ENCODE measurements at regions not wholly inside any gene's neighbourhood (a gene's known extent, or its start where the extent isn't known, plus 50 kb on each side); places are given as distances from the start of the nearest gene placed in this dataset.
"Not testable (repeated sequence)": the region's sequence is repeated elsewhere in the genome, so short reads cannot be mapped to it uniquely, and the experiment has no call there.

GRCh38 chr5:53406630-53407316 is 73.7 kb upstream of the FST start:
- Histone ChIP-seq H3K9me3 (no peaks in the 10 kb centered on the region), H3K36me3 (no peaks in the 10 kb centered on the region), H3K27ac (no peak overlapping the region), H3K4me1 (peaks cover 0 to 4% (median 0%) of the 10 kb centered on the region in 4 donors), H3K27me3 (no peaks in the 10 kb centered on the region), H3K4me3 (no peak overlapping the region)
- in situ Hi-C loops (cut with MboI; ENCODE audit: low pct_ligation_motif_present in 1 of 4, low pct_unique_long_range_greater_than_20kb in 1 of 4, low sequenced_read_pairs in 3 of 4) (no loop called here), intact Hi-C loops (cut with DNase I; ENCODE audit: low total_unique reads) (no loop called here)
- no peak for DNase-seq
- WGBS, 2 donors (ENCODE audit: low coverage in 1 of 2): 88 to 94% methylated on average over 4 of the region's 4 CpGs
- TF ChIP-seq EP300 (IDR thresholded peaks at IDR 0.05; ENCODE audit: low read depth) (no peak), POLR2A (IDR thresholded peaks at IDR 0.05) (no peak), POLR2AphosphoS5 (IDR thresholded peaks at IDR 0.05) (no peak)
- TF ChIP-seq, protein P1, sequence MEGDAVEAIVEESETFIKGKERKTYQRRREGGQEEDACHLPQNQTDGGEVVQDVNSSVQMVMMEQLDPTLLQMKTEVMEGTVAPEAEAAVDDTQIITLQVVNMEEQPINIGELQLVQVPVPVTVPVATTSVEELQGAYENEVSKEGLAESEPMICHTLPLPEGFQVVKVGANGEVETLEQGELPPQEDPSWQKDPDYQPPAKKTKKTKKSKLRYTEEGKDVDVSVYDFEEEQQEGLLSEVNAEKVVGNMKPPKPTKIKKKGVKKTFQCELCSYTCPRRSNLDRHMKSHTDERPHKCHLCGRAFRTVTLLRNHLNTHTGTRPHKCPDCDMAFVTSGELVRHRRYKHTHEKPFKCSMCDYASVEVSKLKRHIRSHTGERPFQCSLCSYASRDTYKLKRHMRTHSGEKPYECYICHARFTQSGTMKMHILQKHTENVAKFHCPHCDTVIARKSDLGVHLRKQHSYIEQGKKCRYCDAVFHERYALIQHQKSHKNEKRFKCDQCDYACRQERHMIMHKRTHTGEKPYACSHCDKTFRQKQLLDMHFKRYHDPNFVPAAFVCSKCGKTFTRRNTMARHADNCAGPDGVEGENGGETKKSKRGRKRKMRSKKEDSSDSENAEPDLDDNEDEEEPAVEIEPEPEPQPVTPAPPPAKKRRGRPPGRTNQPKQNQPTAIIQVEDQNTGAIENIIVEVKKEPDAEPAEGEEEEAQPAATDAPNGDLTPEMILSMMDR (IDR thresholded peaks at IDR 0.05): no peak

GRCh38 chr5:53407373-53407772 is 73.1 kb upstream of the FST start:
- intact Hi-C loops (cut with DNase I; ENCODE audit: low total_unique reads): no loop called here
- no peaks in the 10 kb centered on the region for H3K27me3 ChIP-seq

GRCh38 chr5:53411388-53411787 is 69.0 kb upstream of the FST start:
- Histone ChIP-seq H3K4me1 (peaks cover 0 to 4% (median 0%) of the 10 kb centered on the region in 4 donors), H3K36me3 (no peaks in the 10 kb centered on the region), H3K4me3 (no peak overlapping the region), H3K27me3 (no peaks in the 10 kb centered on the region), H3K9me3 (no peaks in the 10 kb centered on the region), H3K27ac (no peak overlapping the region)
- 0 to 13% methylated on average over 1 of the region's 1 CpG for WGBS, 2 donors (ENCODE audit: low coverage in 1 of 2)
- TF ChIP-seq POLR2A (IDR thresholded peaks at IDR 0.05) (no peak), EP300 (IDR thresholded peaks at IDR 0.05; ENCODE audit: low read depth) (no peak), POLR2AphosphoS5 (IDR thresholded peaks at IDR 0.05) (no peak)
- TF ChIP-seq, protein P1 (IDR thresholded peaks at IDR 0.05): no peak
- intact Hi-C loops (cut with DNase I; ENCODE audit: low total_unique reads) (no loop called here), in situ Hi-C loops (cut with MboI; ENCODE audit: low pct_ligation_motif_present in 1 of 4, low pct_unique_long_range_greater_than_20kb in 1 of 4, low sequenced_read_pairs in 3 of 4) (no loop called here)
- DNase-seq: no peak

More at GRCh38 chr5:53407373-53407772, 73.1 kb upstream of the FST start:
- in situ Hi-C loops (cut with MboI; ENCODE audit: low pct_ligation_motif_present in 1 of 4, low pct_unique_long_range_greater_than_20kb in 1 of 4, low sequenced_read_pairs in 3 of 4): no loop called here
- H3K4me1 ChIP-seq: peaks cover 0 to 4% (median 0%) of the 10 kb centered on the region in 4 donors
- TF ChIP-seq EP300 (IDR thresholded peaks at IDR 0.05; ENCODE audit: low read depth): no peak
- TF ChIP-seq, protein P1 (IDR thresholded peaks at IDR 0.05): no peak
- TF ChIP-seq POLR2AphosphoS5 (IDR thresholded peaks at IDR 0.05): no peak
- TF ChIP-seq POLR2A (IDR thresholded peaks at IDR 0.05): no peak
- H3K9me3 ChIP-seq: no peaks in the 10 kb centered on the region
- no peak for DNase-seq
- H3K27ac ChIP-seq: no peak overlapping the region
- H3K36me3 ChIP-seq: no peaks in the 10 kb centered on the region
- H3K4me3 ChIP-seq: no peak overlapping the region
- WGBS, 2 donors (ENCODE audit: low coverage in 1 of 2): 100% methylated on average over 1 of the region's 1 CpG

- H3K9me3 ChIP-seq; H3K4me1 ChIP-seq; intact Hi-C loops (cut with DNase I; ENCODE audit: low total_unique reads); H3K4me3 ChIP-seq; in situ Hi-C loops (cut with MboI; ENCODE audit: low pct_ligation_motif_present in 1 of 4, low pct_unique_long_range_greater_than_20kb in 1 of 4, low sequenced_read_pairs in 3 of 4); H3K27ac ChIP-seq; H3K36me3 ChIP-seq; H3K27me3 ChIP-seq; DNase-seq: not testable (repeated sequence)
- WGBS, 2 donors (ENCODE audit: low coverage in 1 of 2): 95 to 96% methylated on average over 4 to 5 of the region's 5 CpGs
Measured at GRCh38 chr5:53412499-53412898, 67.9 kb upstream of the FST start.
